IPS-NIHi11 (cell line): ENCODE measurements at regions not wholly inside any gene's neighbourhood (a gene's known extent, or its start where the extent isn't known, plus 50 kb on each side); places are given as distances from the start of the nearest gene placed in this dataset.
A peak's percentile ranks its signal among the peaks of the same experiment; 100 is the strongest.
"Not testable (repeated sequence)": the region's sequence is repeated elsewhere in the genome, so short reads cannot be mapped to it uniquely, and the experiment has no call there.

Experiments
- DNase-seq: peaks from one replicate; pipeline ENCODE4 v3.0.0; 2012; ENCODE audit warnings: mixed read lengths, low spot score

DNA sequence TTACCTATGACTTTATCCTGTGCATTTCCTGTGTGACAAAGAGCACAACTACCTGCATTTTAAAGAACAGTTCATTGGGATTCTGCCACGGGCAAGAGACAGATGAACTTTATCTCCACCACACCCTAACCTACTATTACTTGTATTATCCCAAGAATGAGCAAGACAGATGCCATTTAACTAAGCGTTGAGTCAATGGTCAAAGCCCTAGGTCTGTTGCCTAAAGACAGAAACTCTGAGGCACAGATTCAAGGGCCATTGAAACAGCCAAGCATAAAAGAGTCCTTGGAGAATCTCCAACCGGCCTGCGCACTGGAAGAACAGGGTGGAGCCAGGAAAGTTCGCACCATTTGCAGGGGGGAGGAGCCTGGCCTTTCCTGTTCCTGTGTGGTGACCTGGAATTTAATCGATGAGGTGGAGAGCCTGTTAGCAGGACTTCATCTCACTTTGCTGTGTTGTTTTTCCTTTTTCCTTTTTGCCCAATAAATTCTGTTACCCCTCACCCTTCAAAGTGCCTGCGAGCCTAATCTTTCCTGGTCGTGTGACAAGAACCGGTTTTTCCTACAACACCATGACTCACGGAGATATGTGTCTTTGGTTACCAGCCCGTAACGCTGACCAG lies 146.4 kb upstream of the DIAPH2 start:
- DNase-seq: no peak

DNA sequence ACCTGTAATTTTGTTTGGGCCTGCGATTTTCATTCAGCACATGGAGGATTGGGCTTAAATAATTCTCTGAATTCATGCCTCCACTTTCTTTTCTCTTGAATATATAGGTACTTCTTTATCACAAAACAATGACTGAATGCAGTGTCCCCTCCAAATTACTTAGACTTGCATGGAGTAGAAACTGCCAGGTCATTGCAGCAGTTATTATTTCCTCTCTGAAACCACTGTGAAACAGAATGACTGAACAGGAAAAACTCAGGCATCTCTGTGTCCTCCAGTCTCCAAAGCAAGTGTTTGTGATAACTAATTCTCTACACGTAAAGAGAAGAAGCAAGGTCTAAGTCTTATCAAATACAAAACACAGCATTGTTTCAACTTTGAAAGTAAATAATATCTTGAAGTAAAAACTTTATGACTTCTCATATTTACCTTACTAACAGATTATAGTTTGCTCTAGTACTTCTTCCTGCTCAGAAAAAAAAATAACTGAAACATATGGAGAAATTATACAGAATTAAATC lies 144.5 kb upstream of the DIAPH2 start:
- no peak for DNase-seq

DNA sequence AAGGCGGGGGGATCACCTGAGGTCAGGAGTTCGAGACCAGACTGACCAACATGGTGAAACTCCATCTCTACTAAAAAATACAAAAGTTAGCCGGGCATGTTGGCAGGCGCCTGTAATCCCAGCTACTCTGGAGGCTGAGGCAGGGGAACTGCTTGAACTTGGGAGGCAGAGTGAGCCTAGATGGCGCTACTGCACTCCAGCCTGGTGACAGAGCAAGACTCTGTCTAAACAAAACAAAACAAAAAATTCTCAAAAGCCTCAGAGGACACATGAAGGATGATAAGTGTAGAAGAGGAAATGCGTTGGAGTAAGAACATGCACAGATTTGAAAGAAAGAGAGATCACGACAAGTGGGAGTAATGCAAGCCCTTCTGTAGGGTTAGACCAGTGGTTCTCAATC lies 138.4 kb upstream of the DIAPH2 start:
- DNase-seq: not testable (repeated sequence)

DNA sequence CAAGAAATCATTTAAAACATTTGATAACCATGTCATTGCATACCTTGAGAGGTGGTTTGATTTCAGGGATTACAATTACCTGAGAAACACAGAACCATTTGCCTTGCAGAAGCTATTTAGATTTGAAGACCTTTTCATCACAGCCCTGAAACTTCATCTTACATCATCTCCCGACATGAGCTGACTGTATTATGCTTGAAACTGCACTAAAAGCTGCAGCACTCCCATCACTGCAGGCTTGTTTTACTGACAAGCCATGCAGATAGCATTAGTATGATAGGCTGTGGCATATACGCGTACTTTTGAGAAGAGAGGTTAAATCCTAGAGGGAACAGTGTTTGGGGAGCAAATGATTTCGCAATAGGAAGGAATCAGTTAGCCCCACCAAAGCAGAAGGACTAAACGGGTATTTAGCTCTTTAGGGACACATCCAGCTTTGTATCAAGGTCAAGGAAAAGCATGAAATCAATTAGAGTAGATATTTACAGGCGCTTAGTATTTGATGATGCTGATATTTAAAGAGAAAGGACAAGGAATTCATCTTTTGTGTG lies 133.2 kb upstream of the DIAPH2 start:
- no peak for DNase-seq

DNA sequence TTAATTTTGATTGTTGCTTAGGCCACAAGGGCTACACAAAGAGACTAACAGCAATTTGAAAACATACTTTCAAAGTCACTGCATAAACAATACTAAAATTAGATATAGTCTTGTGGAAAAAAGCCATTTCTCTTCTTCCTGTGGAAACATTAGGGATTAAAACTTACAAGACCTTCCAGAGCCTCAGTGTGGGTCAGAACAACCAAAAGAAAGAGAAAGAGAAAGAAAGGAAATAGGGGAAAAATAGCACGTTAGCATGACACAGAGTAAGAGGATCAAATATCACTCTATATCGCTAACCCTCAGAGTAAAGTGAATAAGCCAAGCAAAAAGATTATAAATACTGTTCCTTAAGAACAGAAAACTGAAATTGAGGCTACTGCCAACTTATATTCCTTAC lies 127.8 kb upstream of the DIAPH2 start:
- DNase-seq: no peak

GRCh38 chrX:96561129-96561528 lies 123.5 kb upstream of the DIAPH2 start:
- not testable (repeated sequence) for DNase-seq

DNA sequence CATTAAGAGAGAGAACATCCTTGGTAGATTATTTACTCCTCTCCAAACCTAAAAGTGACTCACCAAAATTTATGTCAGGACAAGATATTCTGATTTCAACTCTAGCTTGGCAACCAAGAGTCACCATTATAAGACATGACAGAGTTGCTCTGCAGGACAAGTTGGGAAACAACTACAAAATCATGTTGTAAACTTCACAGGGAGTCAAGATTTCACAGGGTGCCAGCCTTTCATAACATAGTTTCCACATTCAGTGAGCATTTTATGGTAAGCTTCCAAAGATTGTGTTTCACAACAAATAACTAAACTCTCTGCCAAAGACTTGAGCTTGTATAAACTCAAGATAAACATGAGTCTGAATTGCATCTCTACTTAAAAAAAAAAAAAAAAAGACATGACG lies 121.0 kb upstream of the DIAPH2 start:
- no peak for DNase-seq

- no peak for DNase-seq
Measured at GRCh38 chrX:96564595-96564994, 120.0 kb upstream of the DIAPH2 start.

- DNase-seq: no peak
Measured at GRCh38 chrX:96566878-96567277, 117.8 kb upstream of the DIAPH2 start.

- no peak for DNase-seq
Measured at GRCh38 chrX:96568071-96568470, 116.6 kb upstream of the DIAPH2 start.

GRCh38 chrX:96569034-96569433 lies 115.6 kb upstream of the DIAPH2 start:
- no peak for DNase-seq

DNA sequence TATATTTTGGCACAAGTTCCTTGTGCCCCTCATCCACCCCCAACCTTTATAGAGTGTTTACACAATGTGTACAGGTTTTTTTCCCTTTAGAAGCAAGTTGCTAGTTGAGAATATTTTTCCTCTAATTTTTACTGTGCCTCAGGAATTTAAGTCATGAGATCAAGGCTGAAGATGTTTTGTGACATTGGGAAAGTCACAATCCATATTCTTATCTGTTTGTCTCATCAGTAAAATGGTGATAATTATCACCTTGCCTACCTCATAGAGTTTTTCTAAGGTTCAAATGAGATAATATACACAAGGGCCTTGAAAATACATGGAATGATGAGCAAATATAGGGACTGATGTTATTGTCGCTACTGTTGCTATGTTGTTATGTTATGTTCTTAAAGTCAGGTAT lies 109.6 kb upstream of the DIAPH2 start:
- DNase-seq: no peak

DNA sequence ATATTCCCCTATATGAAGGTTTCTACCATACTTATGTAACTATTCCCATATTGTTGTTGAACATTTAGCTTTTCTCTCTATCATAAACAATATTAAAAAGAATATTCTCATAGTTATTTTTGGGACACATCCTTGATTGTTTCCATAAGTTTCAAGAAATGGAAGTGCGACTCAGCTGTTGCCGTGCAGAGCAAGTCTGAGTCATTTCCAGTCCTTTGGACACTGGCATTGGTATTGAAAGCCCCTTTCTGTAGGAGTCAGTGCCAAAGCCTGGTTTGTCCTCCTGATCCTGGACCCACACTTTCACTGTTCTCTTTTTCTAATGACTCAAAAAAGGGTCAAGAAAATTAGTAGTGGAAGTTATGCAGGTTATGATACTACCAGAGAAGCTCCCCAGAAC lies 108.3 kb upstream of the DIAPH2 start:
- no peak for DNase-seq

DNA sequence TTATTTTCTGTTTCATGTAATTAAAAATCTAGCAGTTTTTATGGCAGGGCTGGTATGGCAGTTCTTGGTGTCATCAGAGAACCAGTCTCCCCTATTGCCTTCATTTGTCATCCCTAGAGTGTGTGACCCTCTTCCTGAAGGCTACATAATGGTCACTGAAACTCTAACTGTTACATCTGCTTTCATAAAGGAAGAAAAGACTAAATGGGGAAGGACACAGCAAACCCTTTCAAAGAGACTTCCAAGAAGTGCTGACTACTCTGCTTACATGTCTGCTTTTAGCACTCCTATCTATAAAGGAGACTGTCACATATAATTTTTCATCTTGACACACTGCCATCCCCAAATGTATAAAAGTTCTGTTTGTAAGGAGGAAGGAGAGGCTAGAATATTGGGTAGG lies 105.9 kb upstream of the DIAPH2 start:
- no peak for DNase-seq

- DNase-seq: no peak
Measured at GRCh38 chrX:96579252-96579651, 105.4 kb upstream of the DIAPH2 start.

GRCh38 chrX:96590403-96590802 lies 94.2 kb upstream of the DIAPH2 start:
- no peak for DNase-seq

DNA sequence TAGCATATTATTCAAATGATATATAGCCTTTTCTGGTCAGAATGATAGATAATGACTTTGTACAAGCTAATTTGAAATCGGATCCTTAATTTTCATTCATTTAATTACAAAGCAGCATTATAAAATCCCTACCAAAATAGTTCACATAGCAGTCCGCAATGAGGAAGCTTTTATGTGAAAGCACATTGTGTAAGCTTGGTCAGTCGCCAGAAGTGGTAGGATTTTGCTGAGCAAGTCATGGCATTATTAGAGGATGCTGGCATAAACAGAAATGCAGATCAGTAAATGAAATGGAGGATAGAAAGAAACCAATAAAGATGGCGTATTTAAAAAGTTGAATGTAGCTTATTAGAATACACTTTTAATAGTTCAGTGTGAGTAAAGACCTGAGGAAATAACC lies 93.2 kb upstream of the DIAPH2 start:
- DNase-seq: no peak

DNA sequence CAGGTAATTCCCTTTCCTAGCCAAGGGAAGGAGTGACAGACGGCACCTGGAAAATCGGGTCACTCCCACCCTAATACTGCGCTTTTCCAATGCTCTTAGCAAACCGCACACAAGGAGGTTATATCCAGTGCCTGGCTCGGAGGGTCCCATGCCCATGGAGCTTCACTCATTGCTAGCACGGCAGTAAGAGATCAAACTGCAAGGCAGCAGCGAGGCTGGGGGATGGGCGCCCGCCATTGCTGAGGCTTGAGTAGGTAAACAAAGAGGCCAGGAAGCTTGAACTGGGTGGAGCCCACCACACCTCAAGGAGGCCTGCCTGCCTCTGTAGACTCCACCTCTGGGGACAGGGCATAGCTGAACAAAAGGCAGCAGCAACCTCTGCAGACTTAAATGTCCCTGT lies 86.8 kb upstream of the DIAPH2 start:
- not testable (repeated sequence) for DNase-seq

DNA sequence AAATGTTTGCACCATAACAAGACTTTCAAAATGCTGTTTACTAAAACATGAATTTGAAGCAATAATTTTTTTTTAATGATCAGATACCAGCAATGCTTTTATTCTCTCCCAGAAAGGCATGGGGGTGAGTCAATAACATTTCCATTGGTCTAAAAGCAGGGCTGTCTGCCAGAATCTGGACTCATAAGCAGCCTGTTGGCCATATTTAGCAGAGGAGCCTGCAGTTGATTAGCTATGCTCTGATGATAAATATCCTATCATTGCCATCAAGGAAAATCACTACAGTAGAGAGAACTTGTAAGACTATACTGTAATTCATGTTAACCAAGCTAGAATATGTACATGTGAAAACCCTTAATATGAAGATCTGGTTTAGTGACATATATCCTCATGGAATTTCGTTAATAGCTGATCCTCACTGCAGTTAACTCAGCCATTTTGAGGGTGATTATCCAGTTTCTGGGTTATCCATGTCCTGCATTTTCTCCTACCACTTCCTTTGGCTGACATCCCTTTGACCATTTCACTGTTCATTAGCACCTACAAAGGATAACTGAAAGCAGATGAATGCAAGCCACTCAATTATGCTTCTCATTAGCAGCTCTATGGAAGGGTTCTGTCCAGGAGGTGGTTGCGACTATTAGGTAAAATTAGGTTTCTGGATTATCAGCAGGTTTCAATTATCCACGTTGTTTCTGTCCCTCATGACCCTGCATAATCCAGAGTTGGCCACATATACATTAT lies 72.9 kb upstream of the DIAPH2 start:
- DNase-seq: peak; percentile 5

DNA sequence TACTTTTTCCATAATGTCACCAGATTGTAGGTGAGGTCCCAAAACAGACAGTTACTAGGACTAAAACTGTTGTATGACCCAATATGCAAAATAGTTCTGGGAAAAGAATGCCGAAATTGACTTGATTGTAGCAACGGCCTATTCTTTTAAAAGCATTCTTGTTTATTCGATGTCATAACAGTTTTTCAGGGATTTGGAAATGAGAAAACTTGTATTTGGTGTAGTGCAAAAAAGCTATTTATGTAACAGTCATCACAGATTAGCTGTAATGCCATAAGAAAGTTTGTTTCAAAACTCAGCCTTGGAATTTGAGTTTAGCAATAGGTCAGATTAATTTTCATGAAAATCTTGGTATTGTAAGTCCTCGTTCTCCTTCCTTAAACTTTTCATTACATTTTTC lies 69.2 kb upstream of the DIAPH2 start:
- DNase-seq: no peak

DNA sequence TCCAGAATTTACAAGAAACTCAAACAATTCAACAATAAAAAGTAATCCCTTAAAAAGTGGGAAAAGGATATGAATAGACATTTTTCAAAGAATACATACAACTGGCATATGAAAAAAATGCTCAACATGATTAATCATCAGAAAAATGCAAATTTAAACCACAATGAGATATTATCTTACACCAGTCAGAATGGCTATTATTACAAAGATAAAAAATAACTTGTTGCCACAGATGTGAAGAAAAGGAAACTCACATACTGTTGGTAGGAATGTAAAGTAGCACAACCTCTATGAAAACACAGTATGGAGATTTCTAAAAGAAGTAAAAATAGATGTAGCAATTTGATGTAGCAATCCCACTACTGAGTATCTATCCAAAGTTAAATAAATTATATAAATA lies 65.1 kb upstream of the DIAPH2 start:
- no peak for DNase-seq

DNA sequence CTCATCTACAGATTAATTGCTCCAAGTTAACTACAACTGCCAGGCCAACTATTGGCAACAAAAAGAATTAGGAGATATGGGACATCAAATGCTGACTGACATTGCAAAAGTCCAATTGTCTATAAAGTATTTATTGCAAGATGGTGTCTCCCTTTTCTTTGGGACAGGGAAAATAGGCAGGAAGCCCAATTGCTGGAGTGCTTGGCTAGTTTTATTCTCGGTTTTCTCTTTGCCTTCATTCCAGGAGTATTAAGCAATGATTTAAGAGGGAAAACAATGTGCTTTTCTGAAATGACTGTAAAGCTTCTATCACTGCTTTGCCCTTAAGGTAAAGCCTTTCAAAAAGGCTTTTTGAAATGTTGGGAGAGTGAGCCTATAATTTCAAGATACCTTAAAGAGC lies 62.8 kb upstream of the DIAPH2 start:
- DNase-seq: no peak
